ENCODE measurements at regions not wholly inside any gene's neighbourhood (a gene's known extent, or its start where the extent isn't known, plus 50 kb on each side); places are given as distances from the start of the nearest gene placed in this dataset.

DNA sequence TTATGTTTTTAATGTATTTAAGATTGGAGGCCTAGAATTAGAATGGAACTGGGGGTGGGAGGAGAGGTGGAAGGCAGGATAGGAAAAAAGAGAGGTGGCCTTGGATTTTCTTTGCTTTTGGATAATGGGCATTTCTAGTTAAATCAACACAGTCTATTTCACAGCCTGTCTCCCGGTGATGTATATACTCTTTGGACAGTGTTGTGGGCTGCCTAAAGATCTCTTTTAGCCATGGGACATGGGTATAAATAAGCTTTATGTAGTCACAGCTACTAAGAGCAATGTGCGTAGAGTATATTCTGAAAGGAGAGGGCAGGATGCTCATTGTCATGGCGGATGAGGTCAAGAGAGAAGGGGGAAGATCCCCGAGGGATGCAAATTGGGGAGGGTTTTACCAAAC, 1084.4 kb upstream of the RBFOX1 start:
- Histone ChIP-seq H3K4me1 (ENCODE audit: control insufficient read depth in 1 of 2, low read depth in 2 of 2) (no peaks in the 10 kb centered on the region), H3K9me3 (no peaks in the 10 kb centered on the region), H3K27me3 (replicated peaks; ENCODE audit: insufficient read depth) (no peaks in the 10 kb centered on the region), H3K4me3 (no peak overlapping the region), H3K36me3 (no peaks in the 10 kb centered on the region), H3K27ac (no peak overlapping the region)
- ATAC-seq (ENCODE audit: insufficient number of reproducible peaks, low FRiP score, low read depth) = no peak
- DNase-seq (ENCODE audit: low spot score) = no peak
- TF ChIP-seq, protein P1, sequence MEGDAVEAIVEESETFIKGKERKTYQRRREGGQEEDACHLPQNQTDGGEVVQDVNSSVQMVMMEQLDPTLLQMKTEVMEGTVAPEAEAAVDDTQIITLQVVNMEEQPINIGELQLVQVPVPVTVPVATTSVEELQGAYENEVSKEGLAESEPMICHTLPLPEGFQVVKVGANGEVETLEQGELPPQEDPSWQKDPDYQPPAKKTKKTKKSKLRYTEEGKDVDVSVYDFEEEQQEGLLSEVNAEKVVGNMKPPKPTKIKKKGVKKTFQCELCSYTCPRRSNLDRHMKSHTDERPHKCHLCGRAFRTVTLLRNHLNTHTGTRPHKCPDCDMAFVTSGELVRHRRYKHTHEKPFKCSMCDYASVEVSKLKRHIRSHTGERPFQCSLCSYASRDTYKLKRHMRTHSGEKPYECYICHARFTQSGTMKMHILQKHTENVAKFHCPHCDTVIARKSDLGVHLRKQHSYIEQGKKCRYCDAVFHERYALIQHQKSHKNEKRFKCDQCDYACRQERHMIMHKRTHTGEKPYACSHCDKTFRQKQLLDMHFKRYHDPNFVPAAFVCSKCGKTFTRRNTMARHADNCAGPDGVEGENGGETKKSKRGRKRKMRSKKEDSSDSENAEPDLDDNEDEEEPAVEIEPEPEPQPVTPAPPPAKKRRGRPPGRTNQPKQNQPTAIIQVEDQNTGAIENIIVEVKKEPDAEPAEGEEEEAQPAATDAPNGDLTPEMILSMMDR (IDR thresholded peaks at IDR 0.05) = no peak

- Histone ChIP-seq H3K36me3 (no peaks in the 10 kb centered on the region), H3K4me1 (ENCODE audit: control insufficient read depth in 1 of 2, low read depth in 2 of 2) (no peaks in the 10 kb centered on the region), H3K27me3 (replicated peaks; ENCODE audit: insufficient read depth) (no peaks in the 10 kb centered on the region), H3K4me3 (no peak overlapping the region), H3K9me3 (no peaks in the 10 kb centered on the region), H3K27ac (no peak overlapping the region)
- ATAC-seq (ENCODE audit: insufficient number of reproducible peaks, low FRiP score, low read depth) = no peak
- no peak for DNase-seq (ENCODE audit: low spot score)
- TF ChIP-seq, protein P1 (IDR thresholded peaks at IDR 0.05) = no peak
Observed at GRCh38 chr16:6247775-6248174, 1084.9 kb upstream of the RBFOX1 start.

DNA sequence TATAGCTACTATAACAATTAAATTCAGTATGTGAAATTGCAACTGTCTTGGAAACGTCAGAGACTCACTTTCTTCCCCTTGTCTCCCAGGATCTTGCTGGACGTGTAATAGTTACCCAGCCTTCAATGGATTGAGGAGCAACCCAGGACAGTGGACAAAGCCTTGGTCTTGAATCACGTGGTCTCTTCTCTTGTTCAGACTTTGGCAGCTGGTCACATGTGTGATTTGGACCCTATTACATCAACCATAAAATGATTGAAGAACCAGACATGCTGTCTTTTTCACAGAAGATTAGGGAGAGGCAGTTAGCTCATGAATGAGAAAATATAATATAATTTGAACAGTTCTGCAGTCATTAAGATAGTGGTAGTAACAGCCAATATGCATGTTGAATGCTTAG, 1085.5 kb upstream of the RBFOX1 start:
- TF ChIP-seq, protein P1 (IDR thresholded peaks at IDR 0.05) = no peak
- H3K36me3 ChIP-seq = no peaks in the 10 kb centered on the region
- H3K4me1 ChIP-seq (ENCODE audit: control insufficient read depth in 1 of 2, low read depth in 2 of 2) = no peaks in the 10 kb centered on the region
- H3K4me3 ChIP-seq = no peak overlapping the region
- no peaks in the 10 kb centered on the region for H3K27me3 ChIP-seq (replicated peaks; ENCODE audit: insufficient read depth)
- H3K9me3 ChIP-seq = no peaks in the 10 kb centered on the region
- DNase-seq (ENCODE audit: low spot score) = no peak
- H3K27ac ChIP-seq = no peak overlapping the region
- no peak for ATAC-seq (ENCODE audit: insufficient number of reproducible peaks, low FRiP score, low read depth)

DNA sequence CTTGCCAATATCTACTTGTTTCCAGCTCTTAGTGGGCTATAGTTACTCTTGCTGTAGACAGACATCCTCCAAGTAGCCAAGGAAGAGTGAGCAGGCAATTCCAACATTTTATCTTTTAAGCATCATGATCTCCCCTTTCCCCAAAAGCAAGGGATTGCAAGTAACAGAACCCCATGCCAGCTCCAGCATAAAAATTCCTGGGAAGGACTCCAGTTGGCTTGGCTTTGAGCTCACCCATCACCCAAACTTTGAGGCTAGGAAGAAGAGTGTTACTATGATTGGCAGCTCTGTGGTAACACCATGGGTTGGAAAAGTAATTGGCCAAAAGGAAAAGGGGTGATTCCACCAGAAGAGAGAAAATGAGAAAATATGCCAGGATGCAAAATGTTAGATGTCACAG, 1086.4 kb upstream of the RBFOX1 start:
- Histone ChIP-seq H3K4me3 (no peak overlapping the region), H3K27me3 (replicated peaks; ENCODE audit: insufficient read depth) (no peaks in the 10 kb centered on the region), H3K9me3 (no peaks in the 10 kb centered on the region), H3K27ac (no peak overlapping the region), H3K36me3 (no peaks in the 10 kb centered on the region), H3K4me1 (ENCODE audit: control insufficient read depth in 1 of 2, low read depth in 2 of 2) (no peaks in the 10 kb centered on the region)
- DNase-seq (ENCODE audit: low spot score) = no peak
- TF ChIP-seq, protein P1 (IDR thresholded peaks at IDR 0.05) = no peak
- no peak for ATAC-seq (ENCODE audit: insufficient number of reproducible peaks, low FRiP score, low read depth)

GRCh38 chr16:6232056-6232455, 1100.6 kb upstream of the RBFOX1 start:
- H3K9me3 ChIP-seq = no peaks in the 10 kb centered on the region
- no peak for DNase-seq (ENCODE audit: low spot score)
- TF ChIP-seq, protein P1 (IDR thresholded peaks at IDR 0.05) = no peak
- no peak overlapping the region for H3K4me3 ChIP-seq
- H3K27ac ChIP-seq = no peak overlapping the region
- H3K36me3 ChIP-seq = no peaks in the 10 kb centered on the region
- H3K27me3 ChIP-seq (replicated peaks; ENCODE audit: insufficient read depth) = no peaks in the 10 kb centered on the region
- no peaks in the 10 kb centered on the region for H3K4me1 ChIP-seq (ENCODE audit: control insufficient read depth in 1 of 2, low read depth in 2 of 2)
- no peak for ATAC-seq (ENCODE audit: insufficient number of reproducible peaks, low FRiP score, low read depth)

All from thoracic aorta (tissue), 2 donors.